HG03342 (cell line): ENCODE measurements at regions not wholly inside any gene's neighbourhood (a gene's known extent, or its start where the extent isn't known, plus 50 kb on each side); places are given as distances from the start of the nearest gene placed in this dataset.
"Not testable (repeated sequence)": the region's sequence is repeated elsewhere in the genome, so short reads cannot be mapped to it uniquely, and the experiment has no call there.

Experiments used
- ATAC-seq: cut with Tn5 transposase; IDR thresholded peaks from one replicate; pipeline ENCODE4 v1.9.1; 2021; ENCODE audit warnings: mild to moderate bottlenecking, moderate library complexity; ENCODE audit not compliant: unreplicated experiment

GRCh38 chr17:51387582-51387981 lies 127.2 kb downstream of the UTP18 start:
- no peak for ATAC-seq

GRCh38 chr17:51387986-51388385 lies 127.6 kb downstream of the UTP18 start:
- ATAC-seq = no peak

- ATAC-seq = no peak
These were observed 129.5 kb downstream of the UTP18 start for GRCh38 chr17:51389875-51390274.

GRCh38 chr17:51391982-51392654 lies 131.8 kb downstream of the UTP18 start:
- no peak for ATAC-seq

- ATAC-seq = no peak
These were observed 135.3 kb downstream of the UTP18 start for GRCh38 chr17:51395621-51396020.

- no peak for ATAC-seq
These were observed 137.2 kb downstream of the UTP18 start for GRCh38 chr17:51397361-51398127.

GRCh38 chr17:51398128-51398525 lies 137.8 kb downstream of the UTP18 start:
- no peak for ATAC-seq

- ATAC-seq = no peak
These were observed 138.3 kb downstream of the UTP18 start for GRCh38 chr17:51398687-51399086.

GRCh38 chr17:51401279-51401678 lies 140.9 kb downstream of the UTP18 start:
- ATAC-seq = no peak

GRCh38 chr17:51402899-51403298 lies 142.6 kb downstream of the UTP18 start:
- ATAC-seq = no peak

GRCh38 chr17:51407576-51407975 lies 147.2 kb downstream of the UTP18 start:
- no peak for ATAC-seq

- no peak for ATAC-seq
These were observed 159.1 kb downstream of the UTP18 start for GRCh38 chr17:51419476-51419875.

GRCh38 chr17:51421525-51421924 lies 161.2 kb downstream of the UTP18 start:
- no peak for ATAC-seq

- ATAC-seq = no peak
These were observed 162.3 kb downstream of the UTP18 start for GRCh38 chr17:51422634-51423033.

GRCh38 chr17:51423421-51424160 lies 163.2 kb downstream of the UTP18 start:
- no peak for ATAC-seq

GRCh38 chr17:51425773-51426172 lies 165.4 kb downstream of the UTP18 start:
- no peak for ATAC-seq

GRCh38 chr17:51427323-51427811 lies 167.0 kb downstream of the UTP18 start:
- ATAC-seq = no peak

GRCh38 chr17:51427856-51428255 lies 167.5 kb downstream of the UTP18 start:
- ATAC-seq = peak; percentile 84

- ATAC-seq = no peak
These were observed 168.5 kb downstream of the UTP18 start for GRCh38 chr17:51428668-51429495.

- not testable (repeated sequence) for ATAC-seq
These were observed 169.6 kb downstream of the UTP18 start for GRCh38 chr17:51429938-51430337.

GRCh38 chr17:51430591-51430990 lies 170.2 kb downstream of the UTP18 start:
- ATAC-seq = no peak
